ENCODE measurements at regions not wholly inside any gene's neighbourhood (a gene's known extent, or its start where the extent isn't known, plus 50 kb on each side); places are given as distances from the start of the nearest gene placed in this dataset.

DNA sequence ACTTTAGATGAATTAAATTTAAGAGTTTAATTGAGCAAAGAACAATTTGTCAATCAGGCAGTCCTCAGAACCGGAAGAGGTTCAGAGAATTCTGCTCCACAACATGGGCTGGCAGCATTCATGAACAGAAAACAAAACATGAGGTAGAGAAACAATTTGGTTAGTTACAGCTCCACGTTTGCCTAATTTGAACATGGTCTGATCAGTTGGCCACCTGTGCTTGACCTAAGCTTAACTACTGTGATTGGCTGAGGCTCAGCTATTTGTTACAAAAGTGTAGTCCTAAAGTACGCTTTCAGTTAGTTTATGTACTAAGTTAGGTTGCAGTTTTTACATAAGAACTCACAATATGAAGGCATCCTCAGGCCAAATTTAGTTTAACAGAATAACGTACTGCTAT is 258.6 kb downstream of the ADAM29 start:
- TF ChIP-seq ZFP30 (CRISPR knock-in tag; IDR thresholded peaks at IDR 0.05) (no peak), ARNTL (CRISPR knock-in tag; IDR thresholded peaks at IDR 0.05; ENCODE audit: borderline replicate concordance, low read depth) (no peak), RARB (CRISPR knock-in tag; IDR thresholded peaks at IDR 0.05) (no peak), ZC3H10 (CRISPR knock-in tag; IDR thresholded peaks at IDR 0.05) (no peak), ZNF8 (CRISPR knock-in tag; IDR thresholded peaks at IDR 0.05) (no peak)
- TF ChIP-seq, protein P1, sequence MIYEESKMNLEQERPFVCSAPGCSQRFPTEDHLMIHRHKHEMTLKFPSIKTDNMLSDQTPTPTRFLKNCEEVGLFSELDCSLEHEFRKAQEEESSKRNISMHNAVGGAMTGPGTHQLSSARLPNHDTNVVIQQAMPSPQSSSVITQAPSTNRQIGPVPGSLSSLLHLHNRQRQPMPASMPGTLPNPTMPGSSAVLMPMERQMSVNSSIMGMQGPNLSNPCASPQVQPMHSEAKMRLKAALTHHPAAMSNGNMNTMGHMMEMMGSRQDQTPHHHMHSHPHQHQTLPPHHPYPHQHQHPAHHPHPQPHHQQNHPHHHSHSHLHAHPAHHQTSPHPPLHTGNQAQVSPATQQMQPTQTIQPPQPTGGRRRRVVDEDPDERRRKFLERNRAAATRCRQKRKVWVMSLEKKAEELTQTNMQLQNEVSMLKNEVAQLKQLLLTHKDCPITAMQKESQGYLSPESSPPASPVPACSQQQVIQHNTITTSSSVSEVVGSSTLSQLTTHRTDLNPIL (CRISPR knock-in tag; IDR thresholded peaks at IDR 0.05; ENCODE audit: low read depth): no peak
- TF ChIP-seq, protein P2, sequence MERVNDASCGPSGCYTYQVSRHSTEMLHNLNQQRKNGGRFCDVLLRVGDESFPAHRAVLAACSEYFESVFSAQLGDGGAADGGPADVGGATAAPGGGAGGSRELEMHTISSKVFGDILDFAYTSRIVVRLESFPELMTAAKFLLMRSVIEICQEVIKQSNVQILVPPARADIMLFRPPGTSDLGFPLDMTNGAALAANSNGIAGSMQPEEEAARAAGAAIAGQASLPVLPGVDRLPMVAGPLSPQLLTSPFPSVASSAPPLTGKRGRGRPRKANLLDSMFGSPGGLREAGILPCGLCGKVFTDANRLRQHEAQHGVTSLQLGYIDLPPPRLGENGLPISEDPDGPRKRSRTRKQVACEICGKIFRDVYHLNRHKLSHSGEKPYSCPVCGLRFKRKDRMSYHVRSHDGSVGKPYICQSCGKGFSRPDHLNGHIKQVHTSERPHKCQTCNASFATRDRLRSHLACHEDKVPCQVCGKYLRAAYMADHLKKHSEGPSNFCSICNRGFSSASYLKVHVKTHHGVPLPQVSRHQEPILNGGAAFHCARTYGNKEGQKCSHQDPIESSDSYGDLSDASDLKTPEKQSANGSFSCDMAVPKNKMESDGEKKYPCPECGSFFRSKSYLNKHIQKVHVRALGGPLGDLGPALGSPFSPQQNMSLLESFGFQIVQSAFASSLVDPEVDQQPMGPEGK (CRISPR knock-in tag; IDR thresholded peaks at IDR 0.05; ENCODE audit: borderline replicate concordance): no peak
- TF ChIP-seq, protein P3, sequence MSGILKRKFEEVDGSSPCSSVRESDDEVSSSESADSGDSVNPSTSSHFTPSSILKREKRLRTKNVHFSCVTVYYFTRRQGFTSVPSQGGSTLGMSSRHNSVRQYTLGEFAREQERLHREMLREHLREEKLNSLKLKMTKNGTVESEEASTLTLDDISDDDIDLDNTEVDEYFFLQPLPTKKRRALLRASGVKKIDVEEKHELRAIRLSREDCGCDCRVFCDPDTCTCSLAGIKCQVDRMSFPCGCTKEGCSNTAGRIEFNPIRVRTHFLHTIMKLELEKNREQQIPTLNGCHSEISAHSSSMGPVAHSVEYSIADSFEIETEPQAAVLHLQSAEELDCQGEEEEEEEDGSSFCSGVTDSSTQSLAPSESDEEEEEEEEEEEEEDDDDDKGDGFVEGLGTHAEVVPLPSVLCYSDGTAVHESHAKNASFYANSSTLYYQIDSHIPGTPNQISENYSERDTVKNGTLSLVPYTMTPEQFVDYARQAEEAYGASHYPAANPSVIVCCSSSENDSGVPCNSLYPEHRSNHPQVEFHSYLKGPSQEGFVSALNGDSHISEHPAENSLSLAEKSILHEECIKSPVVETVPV (CRISPR knock-in tag; IDR thresholded peaks at IDR 0.05): no peak
